Endothelial cell (in vitro differentiated cells): ENCODE measurements at regions not wholly inside any gene's neighbourhood (a gene's known extent, or its start where the extent isn't known, plus 50 kb on each side); places are given as distances from the start of the nearest gene placed in this dataset.

ENCODE experiments used
- DNase-seq: peaks from one replicate; pipeline ENCODE4 v3.0.0; 2021; ENCODE audit warnings: low spot score
- H3K27ac Mint-ChIP-seq: one replicate; pipeline ENCODE4 v1.8.0; 2021; ENCODE audit warnings: mixed read lengths, inconsistent platforms; ENCODE audit not compliant: unreplicated experiment
- H3K27me3 Mint-ChIP-seq: one replicate; pipeline ENCODE4 v1.8.0; 2021; ENCODE audit warnings: mild to moderate bottlenecking, moderate library complexity, mixed read lengths, inconsistent platforms; ENCODE audit not compliant: unreplicated experiment
- H3K36me3 Mint-ChIP-seq: one replicate; pipeline ENCODE4 v1.8.0; 2021; ENCODE audit warnings: mild to moderate bottlenecking, low read depth, mixed read lengths, inconsistent platforms; ENCODE audit not compliant: unreplicated experiment
- H3K4me1 Mint-ChIP-seq: one replicate; pipeline ENCODE4 v1.8.0; 2021; ENCODE audit warnings: mild to moderate bottlenecking, mixed read lengths, inconsistent platforms; ENCODE audit not compliant: unreplicated experiment
- H3K4me3 Mint-ChIP-seq: one replicate; pipeline ENCODE4 v1.8.0; 2021; ENCODE audit warnings: mild to moderate bottlenecking, mixed read lengths, inconsistent platforms; ENCODE audit not compliant: unreplicated experiment
- H3K9me3 Mint-ChIP-seq: one replicate; pipeline ENCODE4 v1.8.0; 2021; ENCODE audit warnings: mixed read lengths, inconsistent platforms; ENCODE audit not compliant: unreplicated experiment
- CTCF ChIP-seq: fragments of 200-600 bp; sonication (generic); IDR thresholded peaks from one replicate; pipeline ENCODE4 v1.5.0; 2021; ENCODE audit warnings: antibody characterized with exemption; ENCODE audit not compliant: unreplicated experiment

GRCh38 chr7:98753989-98754479 lies 115.8 kb downstream of the TMEM130 start:
- DNase-seq = peak; percentile 42
- TF ChIP-seq CTCF = no peak
- H3K36me3 Mint-ChIP-seq = no peaks in the 10 kb centered on the region
- no peak overlapping the region for H3K4me3 Mint-ChIP-seq
- no peaks in the 10 kb centered on the region for H3K9me3 Mint-ChIP-seq
- H3K4me1 Mint-ChIP-seq = no peaks in the 10 kb centered on the region
- H3K27ac Mint-ChIP-seq = no peak overlapping the region
- peaks cover 3% of the 10 kb centered on the region for H3K27me3 Mint-ChIP-seq

GRCh38 chr7:98755138-98755898 lies 114.5 kb downstream of the TMEM130 start:
- Mint-ChIP-seq H3K4me3 (no peak overlapping the region), H3K9me3 (no peaks in the 10 kb centered on the region), H3K27ac (no peak overlapping the region), H3K36me3 (no peaks in the 10 kb centered on the region), H3K4me1 (no peaks in the 10 kb centered on the region), H3K27me3 (peaks cover 6% of the 10 kb centered on the region)
- no peak for TF ChIP-seq CTCF
- DNase-seq = no peak

- no peak for DNase-seq
- H3K4me1 Mint-ChIP-seq = no peaks in the 10 kb centered on the region
- H3K27ac Mint-ChIP-seq = no peak overlapping the region
- H3K36me3 Mint-ChIP-seq = no peaks in the 10 kb centered on the region
- no peak for TF ChIP-seq CTCF
- H3K4me3 Mint-ChIP-seq = no peak overlapping the region
- no peaks in the 10 kb centered on the region for H3K9me3 Mint-ChIP-seq
- peaks cover 5% of the 10 kb centered on the region for H3K27me3 Mint-ChIP-seq
Measured at GRCh38 chr7:98758157-98758556, 111.7 kb downstream of the TMEM130 start.

- Mint-ChIP-seq H3K4me3 (no peak overlapping the region), H3K27ac (no peak overlapping the region)
Measured at GRCh38 chr7:98760201-98760651, 109.6 kb downstream of the TMEM130 start.

More at GRCh38 chr7:98760201-98760651, 109.6 kb downstream of the TMEM130 start:
- Mint-ChIP-seq H3K36me3 (no peaks in the 10 kb centered on the region), H3K9me3 (no peaks in the 10 kb centered on the region), H3K4me1 (no peaks in the 10 kb centered on the region), H3K27me3 (peaks cover 3% of the 10 kb centered on the region)
- no peak for DNase-seq
- no peak for TF ChIP-seq CTCF
